HUES48 (cell line): ENCODE measurements at regions not wholly inside any gene's neighbourhood (a gene's known extent, or its start where the extent isn't known, plus 50 kb on each side); places are given as distances from the start of the nearest gene placed in this dataset.

Experiments
- H3K27ac ChIP-seq: one replicate; pipeline ENCODE4 v1.7.0; 2013; ENCODE audit warnings: low read depth, low read length, inconsistent platforms
- H3K27me3 ChIP-seq: 2 replicates; pipeline ENCODE4 v1.6.1; 2013; ENCODE audit warnings: mild to moderate bottlenecking, low read length; ENCODE audit not compliant: control insufficient read depth, insufficient read depth
- H3K36me3 ChIP-seq: 2 replicates; pipeline ENCODE4 v1.6.1; 2013; ENCODE audit warnings: low read length; ENCODE audit not compliant: control insufficient read depth, insufficient read depth
- H3K4me1 ChIP-seq: 2 replicates; pipeline ENCODE4 v1.6.1; 2013; ENCODE audit warnings: mild to moderate bottlenecking, low read length; ENCODE audit not compliant: control insufficient read depth, insufficient read depth
- H3K4me3 ChIP-seq: 2 replicates; pipeline ENCODE4 v1.5.1; 2013; ENCODE audit warnings: mild to moderate bottlenecking, low read depth, low read length
- H3K9ac ChIP-seq: 2 replicates; pipeline ENCODE4 v1.6.1; 2013; ENCODE audit warnings: mild to moderate bottlenecking, low read depth, low read length, moderate library complexity
- H3K9me3 ChIP-seq: 2 replicates; pipeline ENCODE4 v1.6.1; 2013; ENCODE audit warnings: low read length; ENCODE audit not compliant: control insufficient read depth, insufficient read depth

DNA sequence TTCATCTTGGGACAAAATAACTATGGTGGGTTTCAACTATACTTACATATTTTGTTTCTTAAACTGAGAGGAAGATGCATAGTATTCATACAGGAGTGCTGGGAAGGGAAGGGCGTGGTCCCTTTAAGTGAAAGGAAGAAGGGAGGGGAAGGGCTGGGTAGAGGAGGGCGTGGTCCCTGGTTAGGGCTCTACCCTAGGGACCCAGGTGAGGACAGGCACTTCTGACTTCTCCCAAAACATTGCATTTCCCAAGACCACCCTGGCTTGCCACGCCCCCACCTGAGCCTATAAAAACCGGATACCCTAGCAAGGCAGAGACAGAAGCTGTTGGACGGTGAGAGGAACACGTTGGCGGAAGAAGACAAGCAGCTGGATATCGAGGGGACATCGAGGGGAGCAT lies 157.6 kb upstream of the PLXNA4 start:
- H3K36me3 ChIP-seq: no peaks in the 10 kb centered on the region
- no peak overlapping the region for H3K27ac ChIP-seq
- no peaks in the 10 kb centered on the region for H3K9me3 ChIP-seq

DNA sequence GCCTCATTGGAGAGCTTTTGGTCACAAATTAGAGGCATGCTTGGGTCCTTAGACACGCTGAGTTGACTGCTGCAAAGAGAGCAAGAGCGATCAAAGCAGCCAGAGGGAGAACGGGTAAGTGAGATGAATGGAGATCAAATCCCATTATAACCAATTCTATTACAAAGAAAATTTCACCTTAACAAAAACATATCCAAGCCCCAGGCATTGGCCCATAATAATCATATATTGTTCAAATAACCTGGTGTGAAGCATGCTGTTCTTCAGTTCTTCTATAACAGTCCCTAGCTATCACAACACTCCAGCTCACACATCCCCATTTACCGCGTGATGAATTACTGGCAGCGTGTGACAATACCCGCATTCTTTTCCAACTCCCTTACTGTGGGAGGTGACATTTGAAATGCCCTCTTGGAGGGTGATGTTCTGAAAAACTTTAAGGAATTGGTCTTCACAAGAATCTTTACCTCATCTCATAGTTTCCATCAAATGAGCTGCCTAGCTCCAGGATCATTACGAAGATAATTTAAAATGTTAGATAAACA lies 156.1 kb upstream of the PLXNA4 start:
- Histone ChIP-seq H3K27me3 (no peaks in the 10 kb centered on the region), H3K9ac (no peak overlapping the region), H3K36me3 (no peaks in the 10 kb centered on the region), H3K4me1 (no peaks in the 10 kb centered on the region), H3K4me3 (no peak overlapping the region), H3K27ac (no peak overlapping the region), H3K9me3 (no peaks in the 10 kb centered on the region)

More for the DNA sequence above, 157.6 kb upstream of the PLXNA4 start:
- H3K4me3 ChIP-seq: no peak overlapping the region
- no peaks in the 10 kb centered on the region for H3K27me3 ChIP-seq
- no peaks in the 10 kb centered on the region for H3K4me1 ChIP-seq
- no peak overlapping the region for H3K9ac ChIP-seq

DNA sequence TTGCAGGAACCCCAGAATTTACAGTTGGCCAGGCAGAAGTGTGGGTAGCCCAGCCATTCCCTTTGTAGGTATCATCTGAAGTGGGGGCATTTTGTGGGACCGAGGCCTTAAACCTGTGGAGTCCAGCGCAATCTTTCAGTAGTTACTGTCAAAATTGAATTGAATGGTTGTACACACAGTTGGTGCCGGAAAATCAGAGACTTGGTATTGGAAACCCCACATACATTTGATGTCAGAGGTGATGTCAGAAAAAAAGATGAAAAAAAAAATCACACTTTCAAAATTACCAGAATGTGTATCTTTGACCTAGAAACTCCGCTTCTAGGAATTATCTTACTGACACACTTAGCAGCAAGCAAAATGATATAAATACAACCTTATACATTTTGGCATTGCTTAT lies 153.8 kb upstream of the PLXNA4 start:
- Histone ChIP-seq H3K9me3 (no peaks in the 10 kb centered on the region), H3K9ac (no peak overlapping the region), H3K4me1 (no peaks in the 10 kb centered on the region), H3K4me3 (no peak overlapping the region), H3K36me3 (no peaks in the 10 kb centered on the region), H3K27ac (no peak overlapping the region), H3K27me3 (no peaks in the 10 kb centered on the region)

DNA sequence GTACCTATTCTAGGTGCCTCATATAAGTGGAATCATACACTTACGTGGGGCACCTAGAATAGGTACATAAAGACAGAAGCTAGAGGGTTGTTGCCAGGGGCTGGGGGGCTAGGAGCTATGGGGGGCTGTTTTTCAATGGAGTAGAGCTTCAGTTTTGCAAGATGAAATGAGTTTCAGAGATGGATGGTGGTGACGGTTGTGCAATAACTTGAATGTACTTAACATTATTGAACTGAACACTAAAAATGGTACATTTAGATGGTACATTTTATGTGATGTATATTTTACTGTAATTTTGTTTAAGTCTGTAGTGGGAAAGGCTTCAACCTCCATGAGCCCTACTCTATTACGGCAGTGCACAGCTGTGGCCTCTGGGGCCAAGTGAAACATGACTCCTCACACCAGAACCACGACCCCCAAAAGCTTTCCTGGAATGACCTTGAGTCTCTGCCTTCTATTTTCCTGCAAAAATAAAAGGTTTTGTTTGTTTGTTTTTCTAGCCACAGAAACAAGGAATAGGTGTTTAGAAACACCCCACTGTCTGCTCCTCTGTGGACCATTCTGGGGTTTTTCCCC lies 147.3 kb upstream of the PLXNA4 start:
- Histone ChIP-seq H3K9me3 (no peaks in the 10 kb centered on the region), H3K4me1 (no peaks in the 10 kb centered on the region), H3K4me3 (no peak overlapping the region), H3K9ac (no peak overlapping the region), H3K36me3 (no peaks in the 10 kb centered on the region), H3K27me3 (no peaks in the 10 kb centered on the region), H3K27ac (no peak overlapping the region)

DNA sequence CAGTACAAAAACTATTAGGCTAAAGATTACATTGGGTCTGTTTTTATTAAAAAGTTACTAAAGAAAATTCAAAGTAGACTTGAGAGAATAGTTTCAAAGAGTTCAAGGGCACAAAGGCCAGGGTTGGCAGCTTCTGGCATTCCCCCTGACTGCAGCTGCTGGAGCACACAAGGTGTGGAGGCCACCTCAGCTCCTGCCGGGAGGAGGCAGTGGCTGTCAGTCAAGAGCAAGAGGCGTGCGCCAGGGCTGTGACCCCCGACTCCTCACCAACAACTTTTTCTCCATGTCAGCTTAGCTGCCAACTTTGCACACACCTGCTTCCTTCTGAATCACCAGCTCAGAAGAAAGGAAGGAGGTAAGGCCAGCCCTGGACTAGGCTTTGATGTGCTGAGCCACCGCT lies 144.6 kb upstream of the PLXNA4 start:
- no peak overlapping the region for H3K4me3 ChIP-seq
- no peak overlapping the region for H3K27ac ChIP-seq
- no peaks in the 10 kb centered on the region for H3K27me3 ChIP-seq
- H3K36me3 ChIP-seq: no peaks in the 10 kb centered on the region
- H3K9me3 ChIP-seq: no peaks in the 10 kb centered on the region
- H3K4me1 ChIP-seq: no peaks in the 10 kb centered on the region
- H3K9ac ChIP-seq: no peak overlapping the region

DNA sequence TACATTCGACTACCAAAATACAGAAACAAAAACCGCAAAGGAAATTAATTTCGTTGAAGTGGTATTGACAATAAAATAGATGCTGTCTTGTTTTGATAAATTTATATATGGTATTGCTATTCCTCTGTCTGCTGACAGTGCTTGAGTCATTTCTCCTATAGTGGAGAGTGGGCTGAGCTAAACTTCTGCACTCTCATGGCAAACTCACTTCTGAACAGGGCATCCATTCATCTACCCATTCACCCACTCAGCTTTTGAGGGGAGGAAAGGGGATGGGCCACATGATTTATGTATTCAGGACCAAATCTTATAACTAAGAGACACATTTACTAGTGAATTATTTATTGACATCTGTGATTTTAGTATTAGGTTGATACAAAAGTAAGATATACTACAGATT lies 137.6 kb upstream of the PLXNA4 start:
- Histone ChIP-seq H3K27me3 (no peaks in the 10 kb centered on the region), H3K4me3 (no peak overlapping the region), H3K9me3 (no peaks in the 10 kb centered on the region)

DNA sequence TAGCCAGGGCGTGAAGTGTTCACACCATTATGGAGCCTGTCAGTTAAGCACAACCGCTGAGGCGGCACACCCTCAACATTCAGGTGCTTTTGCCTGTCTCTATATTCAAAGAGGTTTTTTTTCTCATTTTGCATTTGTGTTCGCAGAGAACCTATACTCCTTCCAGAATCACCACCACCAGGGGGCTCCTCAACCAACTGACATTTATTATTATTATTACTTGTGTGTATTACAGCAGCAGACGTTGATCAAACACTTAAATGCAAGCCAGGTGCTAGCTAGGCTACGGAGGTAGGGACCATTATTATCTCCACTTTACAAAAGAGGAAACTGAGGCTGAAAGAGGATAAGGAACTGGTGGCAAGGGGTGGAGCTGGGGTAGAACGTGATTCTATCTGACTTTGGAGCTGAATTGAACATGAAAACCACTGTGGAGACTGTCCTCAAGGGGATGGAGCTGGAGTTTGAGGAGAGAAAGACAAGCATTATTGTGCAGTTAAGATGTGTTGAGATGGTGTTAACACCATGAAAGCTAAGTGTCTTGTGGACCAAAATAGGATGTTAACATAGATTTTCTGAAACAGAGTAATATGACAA lies 133.8 kb upstream of the PLXNA4 start:
- Histone ChIP-seq H3K9me3 (no peaks in the 10 kb centered on the region), H3K9ac (no peak overlapping the region), H3K4me3 (no peak overlapping the region), H3K27me3 (no peaks in the 10 kb centered on the region), H3K27ac (no peak overlapping the region), H3K4me1 (no peaks in the 10 kb centered on the region), H3K36me3 (no peaks in the 10 kb centered on the region)

More for the DNA sequence above, 137.6 kb upstream of the PLXNA4 start:
- Histone ChIP-seq H3K4me1 (no peaks in the 10 kb centered on the region), H3K27ac (no peak overlapping the region), H3K9ac (no peak overlapping the region), H3K36me3 (no peaks in the 10 kb centered on the region)

DNA sequence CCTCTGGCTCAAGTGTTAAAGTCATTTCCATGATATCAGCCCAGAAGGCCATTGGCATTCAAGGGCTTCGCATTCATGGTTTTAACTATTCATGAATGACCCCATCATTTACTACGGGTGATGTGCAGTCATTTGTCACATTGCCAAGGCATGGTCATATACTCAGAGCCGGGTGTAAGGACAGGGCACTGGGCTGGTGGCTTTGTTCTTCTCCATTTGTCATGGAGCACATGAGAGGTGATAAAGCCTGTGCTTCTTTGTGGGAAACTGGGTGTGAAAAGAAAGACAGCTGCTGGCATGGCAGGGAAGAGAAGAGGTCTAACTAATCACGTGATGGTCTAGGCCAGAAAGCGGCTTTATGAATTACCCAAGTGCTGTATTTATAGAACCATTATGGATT lies 132.2 kb upstream of the PLXNA4 start:
- H3K27me3 ChIP-seq: no peaks in the 10 kb centered on the region
- H3K4me1 ChIP-seq: no peaks in the 10 kb centered on the region
- no peaks in the 10 kb centered on the region for H3K36me3 ChIP-seq
- H3K4me3 ChIP-seq: no peak overlapping the region
- no peaks in the 10 kb centered on the region for H3K9me3 ChIP-seq
- H3K27ac ChIP-seq: no peak overlapping the region
- no peak overlapping the region for H3K9ac ChIP-seq

DNA sequence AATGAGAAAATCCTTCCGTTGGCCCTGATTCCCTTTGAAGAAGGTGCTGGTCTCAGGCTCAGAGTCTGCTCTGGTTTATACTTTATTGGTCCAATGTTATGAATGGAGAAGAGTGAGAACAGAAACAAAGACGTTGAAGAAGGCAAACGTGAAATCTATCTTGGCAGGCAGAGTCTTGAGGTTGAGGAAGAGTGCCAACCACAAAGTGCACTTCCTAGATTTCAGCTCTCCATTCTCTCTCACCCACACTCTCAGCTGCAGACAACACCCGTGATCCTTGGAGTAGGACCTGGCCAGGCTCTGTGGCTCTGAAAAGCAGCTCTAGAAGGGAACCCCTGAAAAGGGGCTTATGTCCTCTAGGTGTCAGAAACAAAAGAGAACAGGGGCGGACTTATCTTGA lies 128.9 kb upstream of the PLXNA4 start:
- H3K36me3 ChIP-seq: no peaks in the 10 kb centered on the region
- H3K4me1 ChIP-seq: no peaks in the 10 kb centered on the region
- no peak overlapping the region for H3K4me3 ChIP-seq
- no peaks in the 10 kb centered on the region for H3K9me3 ChIP-seq
- H3K9ac ChIP-seq: no peak overlapping the region
- no peaks in the 10 kb centered on the region for H3K27me3 ChIP-seq
- H3K27ac ChIP-seq: no peak overlapping the region

DNA sequence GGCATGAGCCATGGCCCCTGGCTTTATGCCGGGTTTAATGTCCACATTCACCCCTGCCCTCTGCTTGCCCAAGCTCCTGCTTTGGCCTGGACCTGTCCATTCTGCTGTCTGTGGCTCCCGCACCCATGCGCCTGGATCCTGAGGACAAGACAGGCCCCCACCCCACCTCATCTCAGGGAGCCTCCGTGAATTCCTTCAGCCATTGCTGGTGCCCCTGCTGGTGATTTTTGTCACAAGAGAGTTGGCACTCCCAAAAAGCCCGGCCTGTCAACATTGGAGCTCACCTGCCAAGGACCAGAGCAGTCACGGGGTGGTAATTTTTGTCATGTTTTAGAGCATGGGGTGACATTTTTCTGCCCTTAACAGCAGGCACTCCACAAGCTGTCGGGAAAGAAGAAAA lies 127.5 kb upstream of the PLXNA4 start:
- Histone ChIP-seq H3K27me3 (no peaks in the 10 kb centered on the region), H3K4me1 (no peaks in the 10 kb centered on the region), H3K36me3 (no peaks in the 10 kb centered on the region), H3K9ac (no peak overlapping the region), H3K4me3 (no peak overlapping the region), H3K9me3 (no peaks in the 10 kb centered on the region), H3K27ac (no peak overlapping the region)

DNA sequence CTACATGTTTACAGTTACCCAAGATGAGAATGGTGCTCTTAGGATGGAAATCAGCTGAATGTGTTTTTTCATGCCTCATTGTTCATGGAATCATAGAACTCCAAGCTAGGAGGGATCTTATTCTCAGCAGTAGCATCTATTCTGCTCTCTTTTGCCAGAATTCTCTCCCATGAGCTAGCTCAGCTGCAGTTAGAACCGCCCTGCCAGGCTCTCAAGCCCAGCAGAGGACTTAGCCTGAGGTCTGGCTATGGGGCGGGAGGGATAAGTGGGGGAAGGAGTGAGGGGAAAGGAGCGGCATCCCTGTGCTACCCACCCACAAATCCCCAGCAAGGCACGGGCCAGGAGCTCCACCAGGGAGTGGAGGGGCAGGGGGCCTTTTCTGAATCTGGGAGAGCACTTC lies 120.7 kb upstream of the PLXNA4 start:
- Histone ChIP-seq H3K9ac (no peak overlapping the region), H3K27me3 (no peaks in the 10 kb centered on the region), H3K9me3 (no peaks in the 10 kb centered on the region), H3K36me3 (no peaks in the 10 kb centered on the region), H3K4me3 (no peak overlapping the region), H3K4me1 (peaks cover 5% of the 10 kb centered on the region), H3K27ac (no peak overlapping the region)
